ELR (cell line): ENCODE measurements at regions not wholly inside any gene's neighbourhood (a gene's known extent, or its start where the extent isn't known, plus 50 kb on each side); places are given as distances from the start of the nearest gene placed in this dataset.

Source experiments
- DNase-seq: peaks from one replicate; pipeline ENCODE4 v3.0.0-alpha.2; 2015; ENCODE audit warnings: low read depth

GRCh38 chr13:40190641-40191100 lies 475.8 kb downstream of the FOXO1 start:
- DNase-seq: peak; percentile 33

GRCh38 chr13:40191186-40191980 lies 475.1 kb downstream of the FOXO1 start:
- no peak for DNase-seq

GRCh38 chr13:40192452-40192851 lies 474.0 kb downstream of the FOXO1 start:
- no peak for DNase-seq

- no peak for DNase-seq
Observed at GRCh38 chr13:40192858-40193257, 473.6 kb downstream of the FOXO1 start.

GRCh38 chr13:40193286-40194223 lies 472.9 kb downstream of the FOXO1 start:
- no peak for DNase-seq

GRCh38 chr13:40194224-40194806 lies 472.1 kb downstream of the FOXO1 start:
- DNase-seq: no peak

GRCh38 chr13:40197049-40197448 lies 469.4 kb downstream of the FOXO1 start:
- no peak for DNase-seq

- DNase-seq: no peak
Observed at GRCh38 chr13:40197936-40198595, 468.4 kb downstream of the FOXO1 start.

- DNase-seq: no peak
Observed at GRCh38 chr13:40200273-40200978, 466.0 kb downstream of the FOXO1 start.

GRCh38 chr13:40204246-40204645 lies 462.2 kb downstream of the FOXO1 start:
- no peak for DNase-seq

GRCh38 chr13:40205771-40206240 lies 460.6 kb downstream of the FOXO1 start:
- no peak for DNase-seq

GRCh38 chr13:40206241-40207000 lies 460.0 kb downstream of the FOXO1 start:
- peak; percentile 24 for DNase-seq

GRCh38 chr13:40207001-40207478 lies 459.4 kb downstream of the FOXO1 start:
- no peak for DNase-seq

GRCh38 chr13:40208517-40208916 lies 457.9 kb downstream of the FOXO1 start:
- DNase-seq: no peak

- DNase-seq: no peak
Observed at GRCh38 chr13:40210865-40211585, 455.4 kb downstream of the FOXO1 start.

- no peak for DNase-seq
Observed at GRCh38 chr13:40211586-40211968, 454.9 kb downstream of the FOXO1 start.

- no peak for DNase-seq
Observed at GRCh38 chr13:40213779-40214178, 452.7 kb downstream of the FOXO1 start.

GRCh38 chr13:40215311-40215710 lies 451.1 kb downstream of the FOXO1 start:
- no peak for DNase-seq

GRCh38 chr13:40215747-40216146 lies 450.7 kb downstream of the FOXO1 start:
- no peak for DNase-seq

GRCh38 chr13:40217675-40218074 lies 448.8 kb downstream of the FOXO1 start:
- no peak for DNase-seq
